Esophagus muscularis mucosa (tissue), 4 donors: ENCODE measurements at regions not wholly inside any gene's neighbourhood (a gene's known extent, or its start where the extent isn't known, plus 50 kb on each side); places are given as distances from the start of the nearest gene placed in this dataset.

Source experiments
- DNase-seq: peaks from one replicate; pipeline ENCODE4 v3.0.0-alpha.2; 2017; ENCODE audit errors: extremely low spot score
- H3K27ac ChIP-seq, 4 donors: fragments of 200-600 bp; sonication (generic); replicated peaks in 1 of 4; 1 replicate in 3 of 4; 2 replicates in 1 of 4; pipeline ENCODE4 v1.5.1; 2016 to 2019; ENCODE audit warnings: mild to moderate bottlenecking in 1 of 4
- H3K27me3 ChIP-seq, 4 donors: fragments of 200-600 bp; sonication (generic); one replicate each; pipeline versions ENCODE4 v1.5.1 to v1.6.0; 2016 to 2019
- H3K36me3 ChIP-seq, 4 donors: fragments of 200-600 bp; sonication (generic); one replicate each; pipeline ENCODE4 v1.5.1; 2016 to 2019
- H3K4me1 ChIP-seq, 4 donors: fragments of 200-600 bp; sonication (generic); one replicate each; pipeline ENCODE4 v1.5.1; 2016 to 2019
- H3K4me3 ChIP-seq, 4 donors: fragments of 200-600 bp; sonication (generic); 1 replicate in 2 of 4; 2 replicates in 2 of 4; pipeline ENCODE4 v1.5.1; 2016 to 2019; ENCODE audit warnings: mild to moderate bottlenecking in 4 of 4, moderate library complexity in 1 of 4
- H3K9me3 ChIP-seq, 4 donors: fragments of 200-600 bp; sonication (generic); 1 replicate in 3 of 4; 2 replicates in 1 of 4; pipeline ENCODE4 v1.5.1; 2016 to 2019
- EP300 ChIP-seq: sonication (generic); formaldehyde crosslinking; IDR thresholded peaks from one replicate; pipeline ENCODE4 v1.6.1; 2017; ENCODE audit warnings: antibody characterized with exemption
- POLR2A ChIP-seq: fragments of 450-650 bp; IDR thresholded peaks from one replicate; pipeline ENCODE4 v1.6.1; 2017; ENCODE audit warnings: antibody characterized with exemption, moderate library complexity, mild to moderate bottlenecking, low read depth
- POLR2AphosphoS5 ChIP-seq, 2 donors: sonication (generic); formaldehyde crosslinking; IDR thresholded peaks; one replicate each; pipeline ENCODE4 v1.6.1; 2017; ENCODE audit warnings: antibody characterized with exemption in 2 of 2
- WGBS: methylation state at CpG from one replicate; pipeline ENCODE4 v1.1.5; 2018; 5-methylcytosine and 5-hydroxymethylcytosine counted together
- intact Hi-C: fragments of 100-400 bp; cut with DNase I; formaldehyde crosslinking; loops from one replicate; pipeline ENCODE4 v1.15.1; 2023
- TF ChIP-seq, protein P1 (sequence below), 3 experiments: fragments of 200-600 bp in 2 of 3; fragments of 450-650 bp in 1 of 3; sonication (generic) in 2 of 3; IDR thresholded peaks; one replicate each; pipeline ENCODE4 v1.5.1; 2017 to 2019; ENCODE audit warnings: antibody characterized with exemption in 3 of 3, mild to moderate bottlenecking in 2 of 3, moderate library complexity in 1 of 3

DNA sequence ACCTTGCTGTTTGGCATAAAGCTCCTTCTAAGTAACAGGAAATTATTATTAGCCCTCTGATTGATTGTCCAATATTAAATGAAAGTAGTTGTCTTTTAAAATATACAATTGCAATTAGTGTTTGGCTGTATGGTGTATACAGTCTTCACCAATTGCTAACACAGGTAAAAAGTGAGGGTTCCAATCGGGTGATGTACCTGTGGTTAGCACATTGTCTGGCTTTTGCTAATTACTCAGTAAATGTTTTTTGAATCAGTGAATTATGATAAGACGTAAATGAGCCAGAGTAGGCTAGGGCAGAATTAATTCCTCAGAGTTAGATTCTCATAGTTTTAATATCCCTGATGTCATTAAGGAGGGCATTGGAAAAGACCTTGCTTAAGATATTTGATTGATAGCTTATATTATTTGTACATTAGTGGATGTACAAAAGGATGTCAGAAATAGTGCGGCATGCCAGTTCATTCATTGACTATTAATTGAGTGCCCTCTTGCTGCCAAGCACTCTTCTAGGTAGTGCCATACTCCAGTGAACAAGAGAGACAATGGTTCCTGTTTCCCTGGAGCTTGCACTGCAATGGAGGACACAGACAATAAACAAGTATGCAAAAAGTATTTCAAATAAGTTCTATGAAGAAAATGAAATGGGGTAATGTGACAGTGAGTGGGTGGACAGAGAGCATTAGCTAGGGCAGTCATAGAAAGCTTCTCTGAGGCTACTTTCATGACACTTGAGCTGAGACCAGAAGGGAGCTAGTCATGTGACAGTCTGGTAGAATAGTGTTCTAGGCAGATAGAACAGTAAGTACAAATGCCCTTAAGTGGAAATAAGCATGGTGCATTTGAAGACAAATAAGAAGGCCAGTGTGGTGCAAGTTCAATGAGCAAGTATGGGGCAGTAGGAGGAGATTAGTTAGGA is 205.9 kb upstream of the CASK start:
- H3K9me3 ChIP-seq: no peaks in the 10 kb centered on the region
- no peaks in the 10 kb centered on the region for H3K36me3 ChIP-seq
- H3K27me3 ChIP-seq: no peaks in the 10 kb centered on the region
- H3K4me3 ChIP-seq: no peak overlapping the region
- H3K4me1 ChIP-seq: no peaks in the 10 kb centered on the region
- intact Hi-C loops: no loop called here
- H3K27ac ChIP-seq: no peak overlapping the region
- no peak for DNase-seq
- TF ChIP-seq POLR2AphosphoS5 (IDR thresholded peaks at IDR 0.05) (no peak), EP300 (no peak), POLR2A (no peak)
- TF ChIP-seq, protein P1, sequence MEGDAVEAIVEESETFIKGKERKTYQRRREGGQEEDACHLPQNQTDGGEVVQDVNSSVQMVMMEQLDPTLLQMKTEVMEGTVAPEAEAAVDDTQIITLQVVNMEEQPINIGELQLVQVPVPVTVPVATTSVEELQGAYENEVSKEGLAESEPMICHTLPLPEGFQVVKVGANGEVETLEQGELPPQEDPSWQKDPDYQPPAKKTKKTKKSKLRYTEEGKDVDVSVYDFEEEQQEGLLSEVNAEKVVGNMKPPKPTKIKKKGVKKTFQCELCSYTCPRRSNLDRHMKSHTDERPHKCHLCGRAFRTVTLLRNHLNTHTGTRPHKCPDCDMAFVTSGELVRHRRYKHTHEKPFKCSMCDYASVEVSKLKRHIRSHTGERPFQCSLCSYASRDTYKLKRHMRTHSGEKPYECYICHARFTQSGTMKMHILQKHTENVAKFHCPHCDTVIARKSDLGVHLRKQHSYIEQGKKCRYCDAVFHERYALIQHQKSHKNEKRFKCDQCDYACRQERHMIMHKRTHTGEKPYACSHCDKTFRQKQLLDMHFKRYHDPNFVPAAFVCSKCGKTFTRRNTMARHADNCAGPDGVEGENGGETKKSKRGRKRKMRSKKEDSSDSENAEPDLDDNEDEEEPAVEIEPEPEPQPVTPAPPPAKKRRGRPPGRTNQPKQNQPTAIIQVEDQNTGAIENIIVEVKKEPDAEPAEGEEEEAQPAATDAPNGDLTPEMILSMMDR (IDR thresholded peaks at IDR 0.05): no peak
- WGBS: 93% methylated on average over 3 of the region's 3 CpGs

DNA sequence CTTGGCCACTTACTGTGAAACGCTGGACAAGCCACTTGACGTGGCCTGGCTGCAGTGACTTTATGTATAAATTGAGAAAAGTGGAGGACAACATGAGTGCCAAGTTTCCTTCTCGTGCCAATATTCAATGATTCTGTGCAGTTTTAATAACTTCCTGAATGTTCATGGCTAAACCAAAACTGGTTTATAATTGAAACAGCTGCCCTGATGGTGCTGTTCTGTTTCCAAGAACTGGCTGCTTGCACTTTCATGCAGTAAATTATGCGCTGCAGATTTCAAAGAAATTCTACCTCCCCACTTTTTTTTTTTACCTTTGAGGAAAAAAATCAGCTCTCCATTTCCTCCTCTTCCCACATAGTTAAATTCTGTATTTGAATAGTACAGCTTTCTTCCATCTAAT is 205.2 kb upstream of the CASK start:
- H3K4me3 ChIP-seq: no peak overlapping the region
- TF ChIP-seq EP300: no peak
- no peak for TF ChIP-seq POLR2AphosphoS5 (IDR thresholded peaks at IDR 0.05)
- TF ChIP-seq, protein P1 (IDR thresholded peaks at IDR 0.05): no peak
- H3K4me1 ChIP-seq: no peaks in the 10 kb centered on the region
- 64% methylated on average over 4 of the region's 4 CpGs for WGBS
- H3K9me3 ChIP-seq: no peaks in the 10 kb centered on the region
- intact Hi-C loops: no loop called here
- no peak overlapping the region for H3K27ac ChIP-seq
- no peaks in the 10 kb centered on the region for H3K36me3 ChIP-seq
- H3K27me3 ChIP-seq: no peaks in the 10 kb centered on the region
- no peak for DNase-seq

DNA sequence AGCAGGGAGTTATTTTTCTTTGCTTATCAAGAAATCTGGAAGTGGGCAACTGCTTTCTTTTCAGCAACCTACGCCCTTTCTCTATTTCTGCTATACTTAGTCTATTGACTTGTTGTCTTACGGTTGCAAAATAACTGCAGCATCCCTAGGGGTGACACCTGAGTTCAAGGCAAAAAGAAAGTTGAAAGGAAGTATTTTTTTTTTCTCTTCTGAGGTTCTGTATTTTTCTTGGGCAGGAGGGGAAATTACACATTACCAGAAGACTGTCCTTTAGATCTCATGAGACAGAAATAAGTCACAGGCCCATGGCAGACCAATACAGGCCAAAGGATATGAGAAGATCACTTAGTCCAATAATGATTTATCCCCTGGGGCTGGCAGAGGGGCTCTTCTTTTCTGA is 204.7 kb upstream of the CASK start:
- H3K9me3 ChIP-seq: no peaks in the 10 kb centered on the region
- 85% methylated on average over 2 of the region's 2 CpGs for WGBS
- TF ChIP-seq EP300 (no peak), POLR2AphosphoS5 (IDR thresholded peaks at IDR 0.05) (no peak), POLR2A (no peak)
- TF ChIP-seq, protein P1 (IDR thresholded peaks at IDR 0.05): no peak
- H3K27ac ChIP-seq: no peak overlapping the region
- no peaks in the 10 kb centered on the region for H3K4me1 ChIP-seq
- intact Hi-C loops: no loop called here
- H3K36me3 ChIP-seq: no peaks in the 10 kb centered on the region
- no peak overlapping the region for H3K4me3 ChIP-seq
- DNase-seq: no peak
- no peaks in the 10 kb centered on the region for H3K27me3 ChIP-seq

DNA sequence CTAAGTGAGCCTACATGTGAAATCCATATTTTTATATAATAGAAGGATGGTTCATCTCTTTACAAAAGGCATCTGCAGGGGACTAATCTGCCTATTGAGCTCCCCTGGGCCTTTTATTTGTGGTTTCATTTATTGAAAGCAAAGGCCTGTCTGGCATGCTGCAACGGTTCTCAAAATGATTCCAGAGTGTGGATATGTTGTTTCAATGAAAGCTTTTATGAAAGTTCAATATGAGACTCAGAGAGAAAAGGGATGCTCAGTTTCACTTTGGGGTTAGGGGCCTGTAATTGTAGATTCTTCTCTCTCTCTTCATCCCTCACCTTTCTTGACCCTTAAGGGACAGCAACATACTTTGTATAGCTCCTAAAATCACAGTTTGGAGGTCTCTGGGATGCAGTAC is 204.2 kb upstream of the CASK start:
- Histone ChIP-seq H3K27me3 (no peaks in the 10 kb centered on the region), H3K36me3 (no peaks in the 10 kb centered on the region), H3K4me1 (no peaks in the 10 kb centered on the region), H3K27ac (no peak overlapping the region), H3K4me3 (no peak overlapping the region), H3K9me3 (no peaks in the 10 kb centered on the region)
- DNase-seq: no peak
- intact Hi-C loops: no loop called here
- WGBS: 48% methylated on average over 1 of the region's 1 CpG
- no peak for TF ChIP-seq POLR2AphosphoS5 (IDR thresholded peaks at IDR 0.05)
- no peak for TF ChIP-seq POLR2A
- TF ChIP-seq, protein P1 (IDR thresholded peaks at IDR 0.05): no peak

DNA sequence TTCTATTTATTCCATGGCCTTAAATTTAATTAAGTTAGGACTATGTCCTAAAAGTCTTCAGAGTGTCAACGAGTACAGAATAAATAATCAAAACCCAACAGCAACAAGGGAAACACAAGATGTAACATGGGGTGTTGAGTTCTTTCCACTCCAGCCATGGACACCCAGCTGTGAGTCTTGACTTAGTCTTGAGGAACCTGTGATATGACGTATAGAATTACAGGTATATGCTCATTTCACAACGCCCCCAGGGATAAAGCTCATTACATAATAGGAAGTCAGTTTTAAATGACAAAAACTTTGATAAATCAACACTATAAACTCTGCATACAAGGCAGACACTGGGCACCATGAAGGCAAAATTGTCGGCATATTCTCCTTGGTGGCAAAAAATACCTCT is 200.0 kb upstream of the CASK start:
- no peak for DNase-seq
- no peak overlapping the region for H3K4me3 ChIP-seq
- no peaks in the 10 kb centered on the region for H3K9me3 ChIP-seq
- intact Hi-C loops: no loop called here
- no peaks in the 10 kb centered on the region for H3K36me3 ChIP-seq
- H3K4me1 ChIP-seq: no peaks in the 10 kb centered on the region
- TF ChIP-seq, protein P1 (IDR thresholded peaks at IDR 0.05): no peak
- no peak for TF ChIP-seq POLR2AphosphoS5 (IDR thresholded peaks at IDR 0.05)
- TF ChIP-seq EP300: no peak
- TF ChIP-seq POLR2A: no peak
- no peak overlapping the region for H3K27ac ChIP-seq
- no peaks in the 10 kb centered on the region for H3K27me3 ChIP-seq
- 70% methylated on average over 4 of the region's 4 CpGs for WGBS
